GM12878 (cell line): ENCODE measurements at regions not wholly inside any gene's neighbourhood (a gene's known extent, or its start where the extent isn't known, plus 50 kb on each side); places are given as distances from the start of the nearest gene placed in this dataset.

Experiments used
- IKZF2 ChIP-seq, 2 experiments: fragments of 450-650 bp; IDR thresholded peaks; 2 replicates each; pipeline ENCODE4 v1.6.1; 2017; ENCODE audit warnings: mild to moderate bottlenecking in 2 of 2, moderate library complexity in 2 of 2
- SIN3A ChIP-seq: IDR thresholded peaks from 2 replicates; pipeline ENCODE4 v1.6.1; 2012; ENCODE audit warnings: low read depth, low read length, improper control_type of control experiment
- TF ChIP-seq, protein P1 (sequence below), 3 experiments: IDR thresholded peaks in 2 of 3; conservative IDR thresholded peaks in 1 of 3; 2 replicates each; pipeline ENCODE4 v1.5.1; 2011; ENCODE audit warnings: low read depth in 3 of 3, low read length in 3 of 3, mild to moderate bottlenecking in 3 of 3, control low read depth in 2 of 3, moderate library complexity in 2 of 3, inconsistent platforms in 1 of 3, mixed read lengths in 1 of 3; ENCODE audit not compliant: control insufficient read depth in 2 of 3, insufficient read depth in 1 of 3; ENCODE audit errors: extremely low read depth in 1 of 3
- TF ChIP-seq, protein P2 (sequence below): IDR thresholded peaks from 2 replicates; pipeline ENCODE4 v1.6.1; 2011; ENCODE audit warnings: low read depth, low read length, improper control_type of control experiment, borderline replicate concordance

DNA sequence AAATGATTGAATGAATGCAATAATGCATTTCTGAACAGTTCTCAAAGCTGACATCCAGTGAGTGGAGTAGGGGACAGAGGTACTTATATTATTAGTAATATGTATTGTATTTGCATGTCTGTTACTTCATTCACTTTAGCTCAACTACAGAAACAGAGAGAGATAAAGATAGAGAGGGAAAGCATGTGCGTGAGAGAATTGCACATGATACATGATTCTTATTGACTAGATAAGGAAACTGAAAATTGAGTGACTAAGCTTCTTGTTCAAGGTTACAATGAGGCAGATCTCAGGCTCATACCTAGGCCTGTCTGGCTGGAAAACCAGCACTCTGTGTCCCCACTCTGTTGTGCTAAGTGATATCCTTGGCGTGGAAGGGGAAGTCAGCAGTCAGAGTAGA, 337.7 kb upstream of the KLF4 start:
- TF ChIP-seq, protein P1, sequence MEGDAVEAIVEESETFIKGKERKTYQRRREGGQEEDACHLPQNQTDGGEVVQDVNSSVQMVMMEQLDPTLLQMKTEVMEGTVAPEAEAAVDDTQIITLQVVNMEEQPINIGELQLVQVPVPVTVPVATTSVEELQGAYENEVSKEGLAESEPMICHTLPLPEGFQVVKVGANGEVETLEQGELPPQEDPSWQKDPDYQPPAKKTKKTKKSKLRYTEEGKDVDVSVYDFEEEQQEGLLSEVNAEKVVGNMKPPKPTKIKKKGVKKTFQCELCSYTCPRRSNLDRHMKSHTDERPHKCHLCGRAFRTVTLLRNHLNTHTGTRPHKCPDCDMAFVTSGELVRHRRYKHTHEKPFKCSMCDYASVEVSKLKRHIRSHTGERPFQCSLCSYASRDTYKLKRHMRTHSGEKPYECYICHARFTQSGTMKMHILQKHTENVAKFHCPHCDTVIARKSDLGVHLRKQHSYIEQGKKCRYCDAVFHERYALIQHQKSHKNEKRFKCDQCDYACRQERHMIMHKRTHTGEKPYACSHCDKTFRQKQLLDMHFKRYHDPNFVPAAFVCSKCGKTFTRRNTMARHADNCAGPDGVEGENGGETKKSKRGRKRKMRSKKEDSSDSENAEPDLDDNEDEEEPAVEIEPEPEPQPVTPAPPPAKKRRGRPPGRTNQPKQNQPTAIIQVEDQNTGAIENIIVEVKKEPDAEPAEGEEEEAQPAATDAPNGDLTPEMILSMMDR (IDR thresholded peaks at IDR 0.05 in 2 of 3, conservative IDR thresholded peaks at IDR 0.05 in 1 of 3; ENCODE audit: control insufficient read depth in 2 of 3, extremely low read depth in 1 of 3, insufficient read depth in 1 of 3, low read depth in 3 of 3, low read length in 3 of 3), result no peak
- TF ChIP-seq IKZF2 (IDR thresholded peaks at IDR 0.05) (no peak), SIN3A (no peak)
- TF ChIP-seq, protein P2, sequence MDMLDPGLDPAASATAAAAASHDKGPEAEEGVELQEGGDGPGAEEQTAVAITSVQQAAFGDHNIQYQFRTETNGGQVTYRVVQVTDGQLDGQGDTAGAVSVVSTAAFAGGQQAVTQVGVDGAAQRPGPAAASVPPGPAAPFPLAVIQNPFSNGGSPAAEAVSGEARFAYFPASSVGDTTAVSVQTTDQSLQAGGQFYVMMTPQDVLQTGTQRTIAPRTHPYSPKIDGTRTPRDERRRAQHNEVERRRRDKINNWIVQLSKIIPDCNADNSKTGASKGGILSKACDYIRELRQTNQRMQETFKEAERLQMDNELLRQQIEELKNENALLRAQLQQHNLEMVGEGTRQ, result no peak
